Activated CD4-positive, alpha-beta T cell treated with anti-CD3 and anti-CD28 coated beads, Interleukin-2, Interleukin-6, amounts not matched to agents 100 ng/mL and 50 ng/mL, durations not matched to agents 16 hours and 8 hours (primary cell): ENCODE measurements at regions not wholly inside any gene's neighbourhood (a gene's known extent, or its start where the extent isn't known, plus 50 kb on each side); places are given as distances from the start of the nearest gene placed in this dataset.

Source experiments
- DNase-seq: peaks from one replicate; pipeline ENCODE4 v3.0.0-alpha.2; 2020

GRCh38 chr1:90347366-90347765, 352.5 kb downstream of the ZNF326 start:
- DNase-seq, result no peak

- DNase-seq, result no peak
Measured at GRCh38 chr1:90346757-90347156, 351.8 kb downstream of the ZNF326 start.

GRCh38 chr1:90346349-90346748, 351.4 kb downstream of the ZNF326 start:
- no peak for DNase-seq

- no peak for DNase-seq
Measured at GRCh38 chr1:90344963-90345730, 350.2 kb downstream of the ZNF326 start.

GRCh38 chr1:90341516-90341915, 346.6 kb downstream of the ZNF326 start:
- DNase-seq, result no peak

- DNase-seq, result no peak
Measured at GRCh38 chr1:90340606-90341005, 345.7 kb downstream of the ZNF326 start.

- DNase-seq, result no peak
Measured at GRCh38 chr1:90339811-90340210, 344.9 kb downstream of the ZNF326 start.

- no peak for DNase-seq
Measured at GRCh38 chr1:90336552-90337324, 341.8 kb downstream of the ZNF326 start.

GRCh38 chr1:90335558-90335957, 340.6 kb downstream of the ZNF326 start:
- no peak for DNase-seq

- DNase-seq, result no peak
Measured at GRCh38 chr1:90334137-90334536, 339.2 kb downstream of the ZNF326 start.

GRCh38 chr1:90325168-90325567, 330.3 kb downstream of the ZNF326 start:
- DNase-seq, result no peak

GRCh38 chr1:90322186-90322585, 327.3 kb downstream of the ZNF326 start:
- no peak for DNase-seq

GRCh38 chr1:90319918-90320317, 325.0 kb downstream of the ZNF326 start:
- DNase-seq, result no peak

GRCh38 chr1:90318431-90318830, 323.5 kb downstream of the ZNF326 start:
- no peak for DNase-seq

GRCh38 chr1:90317628-90318027, 322.7 kb downstream of the ZNF326 start:
- no peak for DNase-seq

GRCh38 chr1:90314533-90314932, 319.6 kb downstream of the ZNF326 start:
- DNase-seq, result no peak

GRCh38 chr1:90313778-90314177, 318.9 kb downstream of the ZNF326 start:
- no peak for DNase-seq

- no peak for DNase-seq
Measured at GRCh38 chr1:90309806-90310205, 314.9 kb downstream of the ZNF326 start.

GRCh38 chr1:90308421-90308820, 313.5 kb downstream of the ZNF326 start:
- no peak for DNase-seq

- no peak for DNase-seq
Measured at GRCh38 chr1:90305577-90305976, 310.7 kb downstream of the ZNF326 start.

- no peak for DNase-seq
Measured at GRCh38 chr1:90296327-90296726, 301.4 kb downstream of the ZNF326 start.

- DNase-seq, result no peak
Measured at GRCh38 chr1:90295534-90295933, 300.6 kb downstream of the ZNF326 start.

- no peak for DNase-seq
Measured at GRCh38 chr1:90291431-90292216, 296.7 kb downstream of the ZNF326 start.

GRCh38 chr1:90282811-90283210, 287.9 kb downstream of the ZNF326 start:
- DNase-seq, result no peak
